ENCODE measurements at regions not wholly inside any gene's neighbourhood (a gene's known extent, or its start where the extent isn't known, plus 50 kb on each side); places are given as distances from the start of the nearest gene placed in this dataset.

- DNase-seq (ENCODE audit: low read depth) = no peak
Measured at GRCh38 chr1:234975941-234976860, 152.4 kb downstream of the TOMM20 start.

GRCh38 chr1:234975122-234975940 lies 153.3 kb downstream of the TOMM20 start:
- no peak for DNase-seq (ENCODE audit: low read depth)

GRCh38 chr1:234973426-234974250 lies 155.0 kb downstream of the TOMM20 start:
- no peak for DNase-seq (ENCODE audit: low read depth)

- no peak for DNase-seq (ENCODE audit: low read depth)
Measured at GRCh38 chr1:234972411-234973191, 156.0 kb downstream of the TOMM20 start.

- no peak for DNase-seq (ENCODE audit: low read depth)
Measured at GRCh38 chr1:234971586-234972297, 156.9 kb downstream of the TOMM20 start.

GRCh38 chr1:234970731-234971476 lies 157.7 kb downstream of the TOMM20 start:
- no peak for DNase-seq (ENCODE audit: low read depth)

- no peak for DNase-seq (ENCODE audit: low read depth)
Measured at GRCh38 chr1:234970401-234970730, 158.3 kb downstream of the TOMM20 start.

GRCh38 chr1:234969581-234970400 lies 158.8 kb downstream of the TOMM20 start:
- no peak for DNase-seq (ENCODE audit: low read depth)

GRCh38 chr1:234969011-234969441 lies 159.6 kb downstream of the TOMM20 start:
- no peak for DNase-seq (ENCODE audit: low read depth)

GRCh38 chr1:234968451-234968850 lies 160.2 kb downstream of the TOMM20 start:
- DNase-seq (ENCODE audit: low read depth) = no peak

- no peak for DNase-seq (ENCODE audit: low read depth)
Measured at GRCh38 chr1:234967121-234967520, 161.5 kb downstream of the TOMM20 start.

GRCh38 chr1:234965111-234965510 lies 163.5 kb downstream of the TOMM20 start:
- no peak for DNase-seq (ENCODE audit: low read depth)

GRCh38 chr1:234963904-234964702 lies 164.5 kb downstream of the TOMM20 start:
- no peak for DNase-seq (ENCODE audit: low read depth)

GRCh38 chr1:234963180-234963903 lies 165.3 kb downstream of the TOMM20 start:
- DNase-seq (ENCODE audit: low read depth) = peak; percentile 69

GRCh38 chr1:234962340-234962989 lies 166.2 kb downstream of the TOMM20 start:
- DNase-seq (ENCODE audit: low read depth) = no peak

- DNase-seq (ENCODE audit: low read depth) = no peak
Measured at GRCh38 chr1:234961456-234962339, 166.9 kb downstream of the TOMM20 start.
